Left lobe of liver (tissue), 2 donors: ENCODE measurements at regions not wholly inside any gene's neighbourhood (a gene's known extent, or its start where the extent isn't known, plus 50 kb on each side); places are given as distances from the start of the nearest gene placed in this dataset.

ENCODE experiments used
- ATAC-seq: fragments of 200-7000 bp; cut with Tn5 transposase; one replicate; pipeline ENCODE4 v1.9.1; 2020; ENCODE audit warnings: mild to moderate bottlenecking, moderate library complexity
- DNase-seq: peaks from one replicate; pipeline ENCODE4 v3.0.0-alpha.2; 2020; ENCODE audit warnings: low spot score
- donor health status: DM: no; HTN: no; CAD: no; lungs with moderate emphysema.
- donor health status: DM: no; HTN: yes; CAD: no.

DNA sequence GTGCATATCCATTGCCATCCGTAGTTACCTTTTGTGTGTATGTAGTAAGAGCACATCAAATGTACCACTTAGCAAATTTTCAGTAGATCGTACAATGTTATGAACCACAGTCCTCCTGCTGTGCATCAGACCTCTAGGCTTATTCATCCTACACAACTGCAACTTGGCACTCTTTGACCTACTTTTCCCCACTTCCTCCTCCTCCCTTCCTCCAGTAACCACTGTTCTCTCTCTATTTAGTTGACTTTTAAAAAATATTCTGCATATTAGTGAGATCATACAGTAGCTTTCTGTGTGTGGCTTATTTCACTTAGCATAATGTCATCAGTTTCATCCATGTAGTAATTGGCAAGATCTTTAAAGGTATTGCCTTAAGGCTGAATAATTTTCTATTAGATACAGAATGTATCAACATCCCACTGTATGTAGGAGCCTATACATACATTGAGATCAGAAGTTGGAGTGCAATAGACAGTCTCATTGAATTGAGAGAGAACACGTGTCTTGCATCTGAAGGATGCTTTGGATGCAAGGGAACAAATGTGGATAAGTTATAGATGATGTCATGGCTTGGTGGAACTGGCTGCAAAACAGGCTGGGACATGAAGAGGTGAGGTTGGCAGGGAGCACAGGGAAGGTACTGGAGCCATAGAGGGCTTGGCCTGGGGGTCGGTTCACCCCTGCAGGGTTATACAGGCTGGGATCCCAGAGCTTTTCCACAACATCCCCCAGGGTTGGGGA lies 83.0 kb upstream of the FAM180A start:
- ATAC-seq (no peak), DNase-seq (no peak)

DNA sequence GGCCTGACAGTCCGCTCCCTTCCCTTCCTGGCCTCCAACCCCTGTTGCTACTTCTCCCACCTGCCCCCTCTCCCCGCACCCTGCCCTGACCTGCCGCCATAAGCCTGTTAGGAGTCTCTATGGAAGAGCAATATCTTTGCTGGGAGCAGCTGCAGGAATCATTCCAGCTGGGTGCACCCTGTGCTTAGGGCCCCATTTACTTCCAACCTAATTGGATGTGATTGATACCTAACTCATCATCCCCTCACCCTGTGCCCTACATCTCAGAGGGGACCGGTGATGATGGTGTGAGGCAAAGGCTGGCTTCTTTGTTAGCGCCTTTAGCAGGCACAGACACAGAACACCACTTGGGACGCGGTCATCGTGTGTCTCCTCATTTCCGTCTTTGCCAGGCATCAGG lies 80.0 kb upstream of the FAM180A start:
- DNase-seq = no peak
- ATAC-seq = no peak

DNA sequence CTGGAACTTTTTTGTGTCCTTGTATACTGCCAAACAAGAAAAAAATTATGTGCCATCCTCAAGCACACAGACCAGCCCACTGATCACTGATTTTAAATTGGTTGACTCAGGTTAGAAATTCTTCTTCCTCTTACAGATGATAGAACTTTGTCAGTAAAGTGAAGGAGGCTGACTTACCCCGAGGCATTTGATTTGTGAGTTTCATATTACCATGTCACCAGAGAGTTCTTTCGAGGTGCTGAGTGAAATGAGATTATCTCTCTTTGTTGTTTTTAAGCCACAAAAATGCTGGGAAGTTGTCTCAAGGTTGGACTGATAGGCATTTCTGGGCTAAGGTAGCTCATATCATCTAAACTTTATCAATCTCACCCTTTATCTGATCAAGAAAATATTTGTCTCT lies 78.8 kb upstream of the FAM180A start:
- no peak for DNase-seq
- no peak for ATAC-seq

DNA sequence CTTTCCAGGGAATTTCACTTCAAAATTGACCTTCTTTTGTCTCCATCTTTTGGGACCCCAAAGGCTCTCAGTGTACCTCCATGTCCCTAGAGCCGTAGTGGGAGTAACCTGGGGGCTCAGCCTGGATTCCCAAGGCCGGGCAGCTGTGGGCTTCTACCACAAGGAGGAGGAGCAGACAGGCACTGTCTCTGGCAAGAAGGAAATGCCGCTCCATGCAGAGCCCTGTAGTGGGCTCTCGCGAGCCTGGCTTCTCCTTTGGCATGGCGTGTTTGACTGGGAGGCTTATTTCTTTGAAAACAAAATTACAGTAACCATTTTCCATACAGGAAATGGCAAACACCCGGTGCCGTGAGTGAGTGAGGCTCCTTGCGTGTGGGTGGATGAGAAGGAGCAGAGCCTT lies 76.8 kb upstream of the FAM180A start:
- no peak for ATAC-seq

DNA sequence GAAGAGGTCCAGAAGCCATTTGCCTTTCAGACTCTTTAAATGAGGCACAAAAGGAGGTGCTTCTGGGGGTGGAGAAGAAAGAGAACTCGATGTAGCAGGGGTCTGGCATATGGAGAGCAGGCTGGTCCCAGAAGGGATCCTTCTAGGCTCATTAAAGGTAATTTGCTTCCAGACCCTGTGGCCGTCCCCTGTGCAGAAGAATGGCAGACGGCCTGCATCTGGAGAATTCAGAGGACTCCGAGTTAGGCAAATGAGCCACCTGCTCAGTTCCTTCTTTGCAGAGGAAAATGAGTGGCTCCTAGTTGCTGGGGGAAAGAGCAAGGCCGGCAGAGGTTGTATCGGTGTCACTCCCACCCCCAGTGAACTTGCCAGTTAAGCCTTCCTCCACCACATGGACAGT lies 73.8 kb upstream of the FAM180A start:
- ATAC-seq (no peak), DNase-seq (no peak)

More for the DNA sequence above, 76.8 kb upstream of the FAM180A start:
- no peak for DNase-seq

DNA sequence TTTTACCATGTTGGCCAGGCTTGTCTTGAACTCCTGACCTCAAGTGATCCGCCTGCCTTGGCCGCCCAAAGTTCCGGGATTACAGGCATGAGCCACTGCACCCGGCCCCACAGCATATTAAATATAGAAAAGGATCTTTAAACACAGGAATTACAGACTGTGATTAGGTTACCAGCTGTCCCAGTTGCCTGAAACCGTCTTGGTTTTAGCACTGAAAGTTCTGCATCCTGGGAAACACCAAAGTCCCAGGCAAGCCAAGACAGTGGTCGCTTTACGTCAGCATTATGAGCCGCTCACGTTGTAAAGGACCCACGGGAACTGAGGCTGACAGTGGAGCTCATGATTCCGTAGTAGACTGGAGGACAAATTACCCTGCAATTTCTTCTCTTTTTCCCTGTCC lies 69.0 kb upstream of the FAM180A start:
- ATAC-seq (no peak), DNase-seq (no peak)

DNA sequence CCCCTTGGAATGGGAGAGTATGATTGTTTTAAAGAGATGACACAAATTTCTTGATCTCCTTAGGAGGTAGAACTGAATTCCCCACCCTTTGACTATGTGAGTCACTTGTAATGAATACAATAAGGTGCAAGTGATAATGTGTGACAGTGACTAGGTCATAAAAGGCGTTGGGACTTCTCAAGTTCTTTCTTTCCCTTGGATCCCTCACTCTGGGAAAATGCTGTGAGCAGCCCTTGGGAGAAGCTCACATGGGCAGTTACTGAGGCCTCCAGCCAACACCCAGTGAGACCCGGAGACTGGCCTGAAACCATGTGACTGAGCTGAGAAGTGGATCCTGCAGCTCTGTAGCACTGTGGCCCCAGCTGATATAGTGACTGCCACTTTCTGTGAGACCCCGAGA lies 66.4 kb upstream of the FAM180A start:
- DNase-seq (no peak), ATAC-seq (no peak)

DNA sequence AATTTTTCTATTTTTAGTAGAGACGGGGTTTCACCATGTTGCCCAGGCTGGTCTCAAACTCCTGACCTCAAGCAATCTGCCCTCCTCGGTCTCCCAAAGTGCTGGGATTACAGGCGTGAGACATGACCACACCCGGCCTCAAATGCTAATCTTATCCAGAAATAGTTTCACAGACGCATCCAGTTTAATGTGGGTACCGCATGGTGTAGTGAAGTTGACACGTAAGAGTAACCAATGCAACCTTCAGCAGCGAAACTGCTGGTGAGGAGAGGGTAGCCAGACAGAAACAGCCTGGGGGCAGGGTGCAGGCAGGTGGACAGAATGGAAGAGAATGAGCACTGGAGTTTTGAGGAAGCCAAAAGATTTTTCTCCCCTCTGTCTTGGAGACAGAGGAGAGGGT lies 63.5 kb upstream of the FAM180A start:
- DNase-seq (no peak), ATAC-seq (no peak)

DNA sequence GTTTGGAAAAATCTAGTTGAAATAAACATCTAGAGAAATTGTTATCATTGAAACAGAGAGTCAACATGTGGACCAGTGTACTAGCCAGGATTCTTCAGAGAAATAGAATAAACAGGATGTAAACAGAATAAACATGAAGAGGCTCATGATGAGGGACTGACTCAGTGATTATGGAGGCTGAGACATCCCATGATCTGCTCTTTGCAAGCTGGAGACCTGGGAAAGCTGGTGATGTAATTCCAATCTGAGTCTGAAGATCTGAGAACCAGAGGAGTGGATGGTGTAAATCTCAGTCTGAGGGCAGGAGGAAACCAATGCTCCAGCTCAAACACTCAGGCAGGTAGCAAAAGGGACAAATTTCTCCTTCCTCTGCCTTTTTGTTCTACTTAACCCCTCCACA lies 62.9 kb upstream of the FAM180A start:
- ATAC-seq (no peak), DNase-seq (no peak)

DNA sequence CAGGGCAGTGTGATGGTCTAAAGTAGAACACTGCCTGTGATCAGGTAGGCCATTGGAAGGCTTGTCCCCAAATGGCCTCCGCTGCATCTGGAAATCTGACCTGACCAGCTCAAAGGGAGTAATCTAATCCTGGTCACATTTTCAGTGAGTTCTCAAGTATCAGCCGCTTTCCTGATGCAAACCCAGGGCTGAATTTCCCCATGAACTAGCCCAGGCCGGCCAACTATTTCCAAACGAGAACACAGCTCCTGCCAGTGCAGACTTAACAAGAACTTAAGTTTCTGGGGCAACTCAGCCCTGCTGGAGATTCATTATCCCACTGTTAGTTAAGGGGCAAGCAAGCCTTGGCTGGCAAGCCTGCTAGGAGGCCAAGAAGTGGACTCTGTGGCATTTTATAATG lies 59.6 kb upstream of the FAM180A start:
- ATAC-seq (no peak), DNase-seq (no peak)

DNA sequence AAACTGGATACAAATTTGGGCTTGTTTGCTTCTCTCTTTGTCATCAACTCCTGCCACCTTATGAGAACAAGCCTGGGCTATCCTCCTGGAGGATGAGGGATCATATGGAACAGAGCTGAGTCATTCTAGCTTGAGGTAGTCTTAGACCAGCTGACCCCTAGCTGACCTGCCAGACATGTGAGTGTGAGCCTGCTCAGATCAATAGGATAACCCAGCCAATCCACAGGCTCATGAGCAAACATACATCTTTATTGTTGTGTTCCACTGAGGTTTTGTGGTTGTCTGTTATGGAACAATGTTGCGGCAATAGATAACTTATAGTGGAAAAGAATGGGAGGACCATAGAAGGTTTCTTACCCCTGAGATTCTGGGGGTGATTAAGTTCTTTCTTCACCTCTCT lies 54.5 kb upstream of the FAM180A start:
- no peak for ATAC-seq
- DNase-seq = no peak

DNA sequence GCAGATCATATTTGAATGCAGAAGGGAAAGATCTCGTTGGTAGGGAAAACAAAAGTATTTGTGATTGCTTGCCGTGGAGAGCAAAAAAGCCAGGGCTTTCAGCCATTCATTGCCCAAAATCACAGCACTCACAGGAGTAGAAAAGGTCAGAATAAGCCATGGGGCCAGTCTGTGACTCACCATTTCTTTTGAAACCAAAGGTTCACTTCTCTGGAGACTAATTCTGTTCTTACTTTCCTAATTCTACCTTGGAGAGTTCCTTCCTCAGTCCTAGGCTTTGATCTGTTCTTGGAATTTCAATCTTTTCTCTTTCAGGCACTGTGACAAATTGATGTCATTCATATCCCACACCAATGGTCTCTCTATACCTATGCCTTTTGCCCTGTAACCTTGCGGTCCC lies 54.1 kb upstream of the FAM180A start:
- ATAC-seq = no peak
- no peak for DNase-seq

DNA sequence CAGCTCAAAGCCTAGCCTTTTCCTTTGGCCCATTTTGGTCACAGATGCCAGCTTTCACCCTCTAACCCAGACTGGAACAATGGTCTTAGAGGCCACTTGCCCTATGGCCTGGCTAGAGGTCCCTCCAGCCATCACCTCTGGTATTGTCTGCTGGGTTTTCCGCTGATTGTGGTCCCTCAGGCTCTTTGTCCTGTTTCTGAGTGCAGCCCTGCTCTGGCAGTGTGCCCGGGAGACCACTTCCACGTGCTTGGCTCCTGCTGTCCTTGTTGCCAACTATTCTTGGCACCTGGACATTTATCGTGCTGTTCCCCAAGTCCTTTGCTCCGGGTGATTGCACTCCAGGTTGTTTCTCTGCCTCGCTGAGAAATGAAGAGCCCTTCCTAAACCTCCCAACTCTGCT lies 53.3 kb upstream of the FAM180A start:
- no peak for DNase-seq
- ATAC-seq = peak; percentile 8

DNA sequence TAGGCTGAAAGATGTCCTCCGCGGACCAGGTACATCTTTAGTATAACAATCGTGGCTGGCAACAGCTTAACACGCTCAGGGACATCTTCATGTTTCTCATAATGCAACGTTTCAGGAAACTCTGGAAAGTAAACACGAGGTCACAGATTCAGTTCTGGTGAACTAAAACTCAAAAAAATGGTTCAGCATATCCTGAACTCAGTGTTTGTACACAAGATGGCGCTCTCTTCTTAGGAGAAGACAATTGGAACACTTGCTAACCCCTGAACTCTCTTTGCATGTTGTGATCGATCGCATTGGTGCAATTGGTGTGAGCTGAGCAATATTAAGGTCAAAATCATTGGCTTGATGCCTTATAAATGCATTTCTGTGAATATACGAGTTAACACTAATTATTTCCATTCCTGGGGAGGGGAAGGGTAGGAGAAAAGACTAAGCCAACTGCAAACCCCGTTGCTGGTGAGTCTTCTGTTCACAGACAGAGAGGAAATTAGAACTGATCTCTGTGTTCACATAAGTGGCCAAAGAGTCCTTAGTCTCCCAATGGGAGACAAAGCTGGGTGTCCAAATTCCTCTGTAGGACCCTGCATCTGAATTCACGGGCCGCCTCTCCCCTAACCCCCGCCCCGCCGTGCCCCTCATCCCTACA lies 52.6 kb upstream of the FAM180A start:
- DNase-seq = no peak

DNA sequence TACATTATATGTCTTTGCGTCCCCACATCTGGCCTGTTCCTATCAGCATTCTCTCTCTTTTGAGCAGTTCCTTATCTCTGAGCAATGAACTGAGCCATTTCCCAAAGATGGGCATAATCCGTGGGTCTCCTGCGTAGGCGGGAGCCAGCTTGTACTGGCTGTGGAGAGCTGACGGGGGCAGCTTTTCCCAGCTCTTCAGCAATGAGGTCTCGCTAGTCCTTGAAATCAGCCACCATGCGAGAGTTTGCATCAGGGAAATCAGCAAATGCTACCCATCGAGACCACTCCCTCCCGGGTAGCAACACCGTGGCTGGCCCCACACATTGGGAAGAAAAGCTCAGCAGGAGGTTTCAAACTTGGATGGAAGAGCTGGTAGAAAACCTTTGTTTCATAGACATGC lies 51.9 kb upstream of the FAM180A start:
- ATAC-seq (no peak), DNase-seq (no peak)

More for the DNA sequence above, 52.6 kb upstream of the FAM180A start:
- peak; percentile 96 for ATAC-seq

DNA sequence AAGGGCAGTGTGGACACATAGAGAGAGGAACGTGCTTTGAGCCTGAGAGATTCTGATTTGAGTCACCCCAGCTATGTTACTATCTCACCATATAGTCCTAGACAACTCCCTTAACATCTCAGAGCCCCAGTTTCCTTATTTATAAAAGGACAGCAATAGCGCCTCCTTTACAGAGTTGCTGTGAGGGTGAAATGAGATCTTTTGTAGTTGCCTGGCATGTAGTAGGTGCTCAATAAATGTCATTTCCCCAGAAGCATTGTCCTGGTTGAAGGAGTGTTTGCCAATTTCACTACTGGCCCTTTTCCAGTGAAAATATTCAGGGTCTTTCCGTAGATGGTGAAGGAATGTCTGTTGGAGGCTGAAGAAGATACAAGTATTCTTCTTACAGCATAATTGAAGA lies 51.3 kb upstream of the FAM180A start:
- DNase-seq (no peak), ATAC-seq (no peak)
